ENCODE measurements at regions not wholly inside any gene's neighbourhood (a gene's known extent, or its start where the extent isn't known, plus 50 kb on each side); places are given as distances from the start of the nearest gene placed in this dataset.

DNA sequence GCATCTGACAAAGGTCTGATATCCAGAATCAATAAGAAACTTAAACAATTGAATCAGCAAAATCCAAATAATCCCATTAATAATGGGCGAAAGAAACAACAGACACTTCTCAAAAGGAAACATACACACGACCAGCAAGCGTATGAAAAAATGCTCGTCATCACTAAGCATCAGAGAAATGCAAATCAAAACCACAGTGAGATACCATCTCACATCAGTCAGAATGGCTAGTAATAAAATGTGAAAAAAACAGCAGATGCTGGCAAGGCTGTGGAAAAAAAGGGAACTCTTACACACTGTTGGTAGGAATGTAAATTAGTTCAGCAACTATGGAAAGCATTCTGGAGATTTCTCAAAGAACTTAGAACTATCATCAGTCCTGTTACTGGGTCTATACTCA lies 496.7 kb downstream of the SH2D4B start:
- TF ChIP-seq, protein P1, sequence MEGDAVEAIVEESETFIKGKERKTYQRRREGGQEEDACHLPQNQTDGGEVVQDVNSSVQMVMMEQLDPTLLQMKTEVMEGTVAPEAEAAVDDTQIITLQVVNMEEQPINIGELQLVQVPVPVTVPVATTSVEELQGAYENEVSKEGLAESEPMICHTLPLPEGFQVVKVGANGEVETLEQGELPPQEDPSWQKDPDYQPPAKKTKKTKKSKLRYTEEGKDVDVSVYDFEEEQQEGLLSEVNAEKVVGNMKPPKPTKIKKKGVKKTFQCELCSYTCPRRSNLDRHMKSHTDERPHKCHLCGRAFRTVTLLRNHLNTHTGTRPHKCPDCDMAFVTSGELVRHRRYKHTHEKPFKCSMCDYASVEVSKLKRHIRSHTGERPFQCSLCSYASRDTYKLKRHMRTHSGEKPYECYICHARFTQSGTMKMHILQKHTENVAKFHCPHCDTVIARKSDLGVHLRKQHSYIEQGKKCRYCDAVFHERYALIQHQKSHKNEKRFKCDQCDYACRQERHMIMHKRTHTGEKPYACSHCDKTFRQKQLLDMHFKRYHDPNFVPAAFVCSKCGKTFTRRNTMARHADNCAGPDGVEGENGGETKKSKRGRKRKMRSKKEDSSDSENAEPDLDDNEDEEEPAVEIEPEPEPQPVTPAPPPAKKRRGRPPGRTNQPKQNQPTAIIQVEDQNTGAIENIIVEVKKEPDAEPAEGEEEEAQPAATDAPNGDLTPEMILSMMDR (IDR thresholded peaks at IDR 0.05; ENCODE audit: control insufficient read depth, extremely low read depth, insufficient read depth), result no peak
- no peak overlapping the region for H3K4me3 ChIP-seq (ENCODE audit: low read depth, low read length)

DNA sequence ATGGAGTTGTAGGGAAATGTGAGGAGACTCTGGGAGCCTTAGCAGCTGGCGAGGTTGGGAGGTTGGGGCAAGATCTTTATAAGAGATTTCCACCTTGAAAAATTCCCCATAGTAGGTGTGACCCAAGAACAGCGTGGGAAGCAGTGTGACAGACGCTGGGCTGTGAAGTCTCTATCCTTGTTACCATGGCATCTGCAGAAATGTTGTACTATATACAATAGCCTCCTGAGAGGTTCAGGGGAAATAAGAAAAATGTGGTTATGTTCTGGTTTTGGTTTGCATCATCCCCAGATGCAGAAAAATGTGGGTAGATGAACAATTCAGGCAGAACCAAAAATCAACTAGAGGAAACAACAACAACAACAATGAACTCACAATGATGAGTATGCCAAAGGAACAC lies 498.6 kb downstream of the SH2D4B start:
- H3K4me3 ChIP-seq (ENCODE audit: low read depth, low read length), result no peak overlapping the region
- TF ChIP-seq, protein P1 (IDR thresholded peaks at IDR 0.05; ENCODE audit: control insufficient read depth, extremely low read depth, insufficient read depth), result no peak
- no peak for DNase-seq (ENCODE audit: low read depth)

More for the DNA sequence above, 496.7 kb downstream of the SH2D4B start:
- no peak for DNase-seq (ENCODE audit: low read depth)

DNA sequence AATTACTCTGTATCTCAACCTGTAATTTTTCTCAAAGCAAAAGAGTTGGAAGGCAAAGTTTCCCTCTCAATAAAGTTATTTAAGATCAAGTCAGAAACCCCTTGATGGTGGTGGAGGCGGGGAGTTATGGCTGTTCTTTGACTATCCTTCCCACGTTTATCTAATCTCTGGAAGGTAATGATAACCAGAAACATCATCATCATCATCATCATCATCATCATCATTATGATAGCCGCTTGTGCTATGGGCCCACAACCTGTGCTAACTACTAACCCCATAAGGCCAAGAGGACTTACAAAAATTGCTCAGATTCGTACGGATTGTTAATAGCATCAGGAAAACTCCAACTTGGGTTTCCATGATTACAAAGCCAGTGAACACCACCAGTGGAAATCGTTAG lies 502.3 kb downstream of the SH2D4B start:
- no peak for DNase-seq (ENCODE audit: low read depth)
- TF ChIP-seq, protein P1 (IDR thresholded peaks at IDR 0.05; ENCODE audit: control insufficient read depth, extremely low read depth, insufficient read depth), result no peak
- H3K4me3 ChIP-seq (ENCODE audit: low read depth, low read length), result no peak overlapping the region

DNA sequence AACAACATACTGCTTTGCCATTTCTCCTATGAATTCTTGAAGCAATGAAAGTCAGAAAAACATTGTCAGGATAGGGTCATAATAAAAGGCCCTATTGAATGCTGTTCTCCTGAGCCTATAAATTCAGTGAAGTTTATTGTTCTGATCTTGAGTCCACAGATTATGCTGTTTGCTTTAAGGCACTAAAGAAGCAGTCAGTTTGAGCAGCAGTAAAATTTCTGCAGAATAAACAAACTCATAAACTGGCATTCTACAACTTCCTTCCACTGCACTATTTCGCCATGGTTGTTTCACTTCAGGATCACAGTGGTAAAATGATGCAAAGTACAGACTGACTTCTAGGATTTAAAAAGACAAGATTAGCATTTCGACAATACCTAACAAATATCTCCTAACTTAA lies 503.2 kb downstream of the SH2D4B start:
- TF ChIP-seq, protein P1 (IDR thresholded peaks at IDR 0.05; ENCODE audit: control insufficient read depth, extremely low read depth, insufficient read depth), result no peak
- DNase-seq (ENCODE audit: low read depth), result peak; percentile 93
- H3K4me3 ChIP-seq (ENCODE audit: low read depth, low read length), result peak overlapping the region; percentile 18

DNA sequence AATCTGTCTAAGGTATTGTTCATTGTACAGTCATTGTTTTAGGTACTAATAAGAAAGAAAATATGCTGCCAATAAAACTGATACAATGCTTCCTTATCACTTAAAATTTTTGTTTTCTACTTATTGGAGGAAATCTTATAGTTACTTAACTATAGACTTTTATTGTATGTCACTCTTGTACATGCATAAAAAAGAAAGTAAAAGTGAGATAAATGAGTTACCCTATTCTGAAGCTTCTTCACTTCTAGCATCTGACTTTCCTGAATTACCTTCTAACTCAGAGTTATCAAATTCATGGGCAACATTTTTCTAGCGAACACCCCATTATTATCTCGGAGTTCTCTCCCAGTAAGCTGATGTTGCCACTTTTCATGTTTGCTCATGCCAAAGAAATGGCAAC lies 504.9 kb downstream of the SH2D4B start:
- H3K4me3 ChIP-seq (ENCODE audit: low read depth, low read length), result no peak overlapping the region
- no peak for DNase-seq (ENCODE audit: low read depth)
- TF ChIP-seq, protein P1 (IDR thresholded peaks at IDR 0.05; ENCODE audit: control insufficient read depth, extremely low read depth, insufficient read depth), result no peak

DNA sequence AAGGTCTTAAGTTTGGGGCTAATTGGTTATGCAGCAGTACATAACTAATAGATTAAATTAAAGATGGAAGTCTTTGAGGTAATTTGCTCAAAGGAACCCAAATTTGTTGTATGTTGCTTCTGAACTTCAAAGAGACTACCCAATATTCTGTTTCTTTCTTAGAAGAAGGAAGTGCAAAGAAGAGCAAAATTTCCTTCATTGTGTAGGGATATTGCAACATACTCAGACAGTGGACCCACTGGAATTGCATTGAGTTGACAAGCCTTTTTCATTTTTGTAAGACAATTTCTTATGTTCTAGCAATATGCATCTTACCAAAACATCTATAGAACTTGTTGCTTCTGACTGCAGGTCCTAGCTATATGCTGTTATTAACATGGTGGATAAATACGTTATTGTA lies 527.8 kb downstream of the SH2D4B start:
- TF ChIP-seq, protein P1 (IDR thresholded peaks at IDR 0.05; ENCODE audit: control insufficient read depth, extremely low read depth, insufficient read depth), result no peak
- DNase-seq (ENCODE audit: low read depth), result no peak
- no peak overlapping the region for H3K4me3 ChIP-seq (ENCODE audit: low read depth, low read length)

DNA sequence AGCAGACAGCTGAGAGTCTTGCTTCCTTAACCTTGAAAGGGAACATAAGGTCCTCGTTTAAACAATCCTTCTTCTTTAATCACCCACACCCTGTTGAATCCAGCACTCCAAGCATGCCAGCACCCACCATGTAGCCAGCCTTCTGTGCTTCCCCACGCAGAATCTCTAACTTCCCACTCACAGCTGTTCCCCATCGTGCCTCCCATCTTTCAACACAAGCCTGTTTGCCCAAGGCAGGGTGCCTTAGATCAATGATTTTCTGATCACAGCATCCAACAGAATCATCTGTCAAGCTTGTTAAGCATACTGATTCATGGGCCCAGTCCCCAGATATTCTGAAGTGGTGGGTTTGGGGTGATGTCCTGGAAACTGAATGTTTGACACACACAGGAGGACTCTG lies 530.8 kb downstream of the SH2D4B start:
- TF ChIP-seq, protein P1 (IDR thresholded peaks at IDR 0.05; ENCODE audit: control insufficient read depth, extremely low read depth, insufficient read depth), result no peak
- no peak for DNase-seq (ENCODE audit: low read depth)
- no peak overlapping the region for H3K4me3 ChIP-seq (ENCODE audit: low read depth, low read length)

Data from LNCaP clone FGC (cell line).